ENCODE measurements at regions not wholly inside any gene's neighbourhood (a gene's known extent, or its start where the extent isn't known, plus 50 kb on each side); places are given as distances from the start of the nearest gene placed in this dataset.

- Histone ChIP-seq H3K9me3 (no peaks in the 10 kb centered on the region), H3K4me1 (peaks cover 8% of the 10 kb centered on the region), H3K27ac (no peak overlapping the region), H3K4me3 (no peak overlapping the region), H3K36me3 (no peaks in the 10 kb centered on the region), H3K27me3 (ENCODE audit: low read depth) (peaks cover 12% of the 10 kb centered on the region)
- DNase-seq (no peak), ATAC-seq (no peak)
- intact Hi-C loops (cut with DNase I) = no loop called here
- TF ChIP-seq CTCF (IDR thresholded peaks at IDR 0.05) = no peak
These were observed 150.1 kb downstream of the IRF8 start for GRCh38 chr16:86048882-86049585.

- DNase-seq = no peak
- H3K4me3 ChIP-seq = no peak overlapping the region
- no peak overlapping the region for H3K27ac ChIP-seq
- no peaks in the 10 kb centered on the region for H3K36me3 ChIP-seq
- no peak for TF ChIP-seq CTCF (IDR thresholded peaks at IDR 0.05)
- peaks cover 8% of the 10 kb centered on the region for H3K4me1 ChIP-seq
- no peak for ATAC-seq
- peaks cover 12% of the 10 kb centered on the region for H3K27me3 ChIP-seq (ENCODE audit: low read depth)
- intact Hi-C loops (cut with DNase I) = no loop called here
- no peaks in the 10 kb centered on the region for H3K9me3 ChIP-seq
These were observed 150.7 kb downstream of the IRF8 start for GRCh38 chr16:86049641-86050040.

GRCh38 chr16:86050111-86050510 lies 151.1 kb downstream of the IRF8 start:
- DNase-seq = no peak
- intact Hi-C loops (cut with DNase I) = no loop called here
- H3K9me3 ChIP-seq = no peaks in the 10 kb centered on the region
- no peak for ATAC-seq
- H3K4me3 ChIP-seq = no peak overlapping the region
- TF ChIP-seq CTCF (IDR thresholded peaks at IDR 0.05) = no peak
- no peak overlapping the region for H3K27ac ChIP-seq
- peaks cover 12% of the 10 kb centered on the region for H3K27me3 ChIP-seq (ENCODE audit: low read depth)
- H3K4me1 ChIP-seq = peaks cover 8% of the 10 kb centered on the region
- H3K36me3 ChIP-seq = no peaks in the 10 kb centered on the region

- intact Hi-C loops (cut with DNase I) = no loop called here
- Histone ChIP-seq H3K27ac (no peak overlapping the region), H3K4me1 (peaks cover 8% of the 10 kb centered on the region), H3K27me3 (ENCODE audit: low read depth) (peaks cover 12% of the 10 kb centered on the region), H3K9me3 (no peaks in the 10 kb centered on the region), H3K36me3 (no peaks in the 10 kb centered on the region), H3K4me3 (no peak overlapping the region)
- ATAC-seq (no peak), DNase-seq (no peak)
- no peak for TF ChIP-seq CTCF (IDR thresholded peaks at IDR 0.05)
These were observed 151.8 kb downstream of the IRF8 start for GRCh38 chr16:86050591-86051367.

GRCh38 chr16:86051368-86052114 lies 152.6 kb downstream of the IRF8 start:
- no peaks in the 10 kb centered on the region for H3K36me3 ChIP-seq
- TF ChIP-seq CTCF (IDR thresholded peaks at IDR 0.05) = no peak
- DNase-seq (no peak), ATAC-seq (no peak)
- intact Hi-C loops (cut with DNase I) = no loop called here
- H3K4me3 ChIP-seq = no peak overlapping the region
- no peaks in the 10 kb centered on the region for H3K9me3 ChIP-seq
- H3K27me3 ChIP-seq (ENCODE audit: low read depth) = peaks cover 12% of the 10 kb centered on the region
- H3K4me1 ChIP-seq = peaks cover 8% of the 10 kb centered on the region
- no peak overlapping the region for H3K27ac ChIP-seq
